AG04450 (cell line): ENCODE measurements at regions not wholly inside any gene's neighbourhood (a gene's known extent, or its start where the extent isn't known, plus 50 kb on each side); places are given as distances from the start of the nearest gene placed in this dataset.

Experiments used
- CTCF ChIA-PET: fragments of 300-600, 350-600 bp; formaldehyde crosslinking; extraction: SDS; loops from one replicate; lab custom pipeline; 2022; ENCODE audit warnings: antibody characterized with exemption, inconsistent platforms; lab: Charles Lee
- POLR2A ChIA-PET: fragments of 350-600 bp; formaldehyde crosslinking; extraction: SDS; loops from one replicate; lab custom pipeline; 2021; ENCODE audit warnings: antibody characterized with exemption, inconsistent platforms; lab: Yijun Ruan, JAX
- DNase-seq: peaks from one replicate; pipeline ENCODE4 v3.0.0-alpha.2; 2011; ENCODE audit warnings: low read depth, low spot score
- H3K27ac ChIP-seq: one replicate; pipeline ENCODE4 v1.5.1; 2012; ENCODE audit warnings: low read depth, low read length, control low read depth
- H3K27me3 ChIP-seq: one replicate; pipeline ENCODE4 v1.6.0; 2012; ENCODE audit warnings: low read length; ENCODE audit not compliant: control insufficient read depth, insufficient read depth
- H3K4me3 ChIP-seq: 2 replicates; pipeline ENCODE4 v1.5.1; 2011; ENCODE audit warnings: mild to moderate bottlenecking, low read depth, low read length, control low read depth
- H3K9me3 ChIP-seq: 2 replicates; pipeline ENCODE4 v1.5.1; 2012; ENCODE audit warnings: low read length; ENCODE audit not compliant: control insufficient read depth, insufficient read depth
- TF ChIP-seq, protein P1 (sequence below): IDR thresholded peaks from 2 replicates; pipeline ENCODE4 v1.5.1; 2011; ENCODE audit warnings: low read depth, low read length, control low read depth, inconsistent platforms

DNA sequence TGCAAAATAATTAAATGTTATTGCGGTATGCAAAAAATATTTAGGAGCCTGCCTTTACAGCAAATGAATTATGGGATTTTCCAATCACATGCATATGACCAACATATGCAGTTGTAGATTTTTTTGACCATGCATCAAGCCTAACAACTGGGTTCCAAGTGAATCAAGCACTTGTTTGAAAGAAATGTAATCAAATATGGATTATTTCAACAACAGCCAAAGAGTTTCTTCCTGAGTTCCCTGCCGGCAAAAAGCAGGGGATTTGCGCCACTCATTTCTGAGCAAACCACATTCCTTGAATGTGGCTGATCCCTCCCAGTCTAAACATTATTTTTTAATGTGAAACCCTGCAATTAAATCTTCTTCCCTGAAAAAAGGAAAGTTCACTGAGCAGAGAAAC is 100.1 kb upstream of the ADTRP start:
- TF ChIP-seq, protein P1, sequence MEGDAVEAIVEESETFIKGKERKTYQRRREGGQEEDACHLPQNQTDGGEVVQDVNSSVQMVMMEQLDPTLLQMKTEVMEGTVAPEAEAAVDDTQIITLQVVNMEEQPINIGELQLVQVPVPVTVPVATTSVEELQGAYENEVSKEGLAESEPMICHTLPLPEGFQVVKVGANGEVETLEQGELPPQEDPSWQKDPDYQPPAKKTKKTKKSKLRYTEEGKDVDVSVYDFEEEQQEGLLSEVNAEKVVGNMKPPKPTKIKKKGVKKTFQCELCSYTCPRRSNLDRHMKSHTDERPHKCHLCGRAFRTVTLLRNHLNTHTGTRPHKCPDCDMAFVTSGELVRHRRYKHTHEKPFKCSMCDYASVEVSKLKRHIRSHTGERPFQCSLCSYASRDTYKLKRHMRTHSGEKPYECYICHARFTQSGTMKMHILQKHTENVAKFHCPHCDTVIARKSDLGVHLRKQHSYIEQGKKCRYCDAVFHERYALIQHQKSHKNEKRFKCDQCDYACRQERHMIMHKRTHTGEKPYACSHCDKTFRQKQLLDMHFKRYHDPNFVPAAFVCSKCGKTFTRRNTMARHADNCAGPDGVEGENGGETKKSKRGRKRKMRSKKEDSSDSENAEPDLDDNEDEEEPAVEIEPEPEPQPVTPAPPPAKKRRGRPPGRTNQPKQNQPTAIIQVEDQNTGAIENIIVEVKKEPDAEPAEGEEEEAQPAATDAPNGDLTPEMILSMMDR, result no peak
- peak overlapping the region; percentile 43 for H3K27ac ChIP-seq
- CTCF ChIA-PET, result interaction anchor here (1.1 kb wide), 1 partner anchor 96 kb away, joined by 4 read pairs; no protein-coding TSS in a partner anchor

GRCh38 chr6:11878029-11878428 is 99.4 kb upstream of the ADTRP start:
- TF ChIP-seq, protein P1, result no peak
- CTCF ChIA-PET, result interaction anchor here (1.1 kb wide), 1 partner anchor 97 kb away, joined by 4 read pairs; no protein-coding TSS in a partner anchor
- no peak overlapping the region for H3K27ac ChIP-seq
- no peaks in the 10 kb centered on the region for H3K9me3 ChIP-seq
- no peak for DNase-seq
- POLR2A ChIA-PET, result no interaction called here
- no peak overlapping the region for H3K4me3 ChIP-seq
- H3K27me3 ChIP-seq, result no peaks in the 10 kb centered on the region

More for the DNA sequence above, 100.1 kb upstream of the ADTRP start:
- Histone ChIP-seq H3K27me3 (no peaks in the 10 kb centered on the region), H3K9me3 (no peaks in the 10 kb centered on the region), H3K4me3 (no peak overlapping the region)
- DNase-seq, result peak; percentile 23
- POLR2A ChIA-PET, result no interaction called here

- Histone ChIP-seq H3K4me3 (no peak overlapping the region), H3K9me3 (no peaks in the 10 kb centered on the region), H3K27me3 (no peaks in the 10 kb centered on the region), H3K27ac (no peak overlapping the region)
- TF ChIP-seq, protein P1, result no peak
- POLR2A ChIA-PET, result no interaction called here
- no peak for DNase-seq
- CTCF ChIA-PET, result no interaction called here
These were observed 98.4 kb upstream of the ADTRP start for GRCh38 chr6:11876934-11877433.

DNA sequence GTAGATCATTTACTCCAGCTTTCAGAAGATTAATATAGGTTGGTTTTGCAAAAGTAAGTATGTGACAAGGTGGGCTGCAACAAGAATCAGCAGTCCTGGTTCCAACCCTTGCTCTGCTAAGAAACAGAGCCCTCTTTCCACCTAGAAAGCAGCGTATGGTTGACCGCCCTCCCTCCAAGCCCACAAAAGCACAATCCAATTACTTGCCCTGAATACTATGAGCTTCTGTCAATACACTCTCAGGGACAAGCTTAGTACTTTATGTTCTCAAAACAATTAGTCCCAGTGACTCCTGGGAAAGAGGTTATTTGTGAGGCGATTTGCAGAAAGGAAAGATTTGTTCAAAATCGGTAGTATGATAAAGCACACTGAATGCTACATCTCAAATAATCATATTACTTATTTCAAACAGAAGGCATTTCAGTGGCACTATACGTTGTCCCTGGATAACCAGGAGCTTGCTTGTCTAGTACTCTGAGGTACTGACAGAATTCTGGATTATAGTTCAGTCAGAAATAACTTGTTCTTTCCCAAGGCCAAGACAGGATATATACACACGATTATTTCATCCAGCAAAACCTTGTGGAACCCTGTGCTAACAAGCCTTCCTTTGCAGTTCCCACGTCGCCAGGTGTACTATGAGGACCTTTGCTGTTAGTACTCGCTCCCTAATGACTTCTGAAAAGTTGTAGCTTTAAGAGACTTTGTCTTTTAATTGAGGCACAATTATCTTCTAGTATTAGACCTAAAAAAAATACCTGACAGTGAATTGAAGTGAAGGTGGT is 96.9 kb upstream of the ADTRP start:
- DNase-seq, result no peak
- CTCF ChIA-PET, result interaction anchor here (1.3 kb wide), 1 partner anchor 10 kb away, joined by 3 read pairs; no protein-coding TSS in a partner anchor

More for the DNA sequence above, 96.9 kb upstream of the ADTRP start:
- POLR2A ChIA-PET, result no interaction called here
- Histone ChIP-seq H3K27ac (no peak overlapping the region), H3K9me3 (no peaks in the 10 kb centered on the region), H3K27me3 (no peaks in the 10 kb centered on the region), H3K4me3 (no peak overlapping the region)
- TF ChIP-seq, protein P1, result no peak
